ENCODE measurements at regions not wholly inside any gene's neighbourhood (a gene's known extent, or its start where the extent isn't known, plus 50 kb on each side); places are given as distances from the start of the nearest gene placed in this dataset.
A peak's percentile ranks its signal among the peaks of the same experiment; 100 is the strongest.
"Not testable (repeated sequence)": the region's sequence is repeated elsewhere in the genome, so short reads cannot be mapped to it uniquely, and the experiment has no call there.

DNA sequence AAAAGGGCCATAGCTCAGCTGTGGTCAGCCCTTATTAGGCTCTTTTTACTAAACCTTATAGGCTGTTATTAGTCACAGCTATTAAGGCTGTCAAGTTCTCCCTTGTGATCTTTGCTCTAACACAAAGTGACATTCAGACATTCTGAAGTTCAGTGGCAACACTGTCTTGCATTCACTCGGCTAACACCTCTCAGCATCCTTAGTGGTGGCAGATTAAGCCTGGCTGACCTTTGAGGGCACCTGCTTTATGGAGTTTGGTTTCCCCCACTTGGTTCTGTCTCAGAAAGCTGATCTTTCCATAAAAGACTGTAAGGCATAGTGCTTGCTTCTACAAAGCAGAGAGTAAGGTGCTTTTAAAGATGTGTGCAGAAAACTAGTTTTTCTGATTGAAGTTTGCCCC is 677.4 kb upstream of the TMEM132C start:
- no peak for DNase-seq

DNA sequence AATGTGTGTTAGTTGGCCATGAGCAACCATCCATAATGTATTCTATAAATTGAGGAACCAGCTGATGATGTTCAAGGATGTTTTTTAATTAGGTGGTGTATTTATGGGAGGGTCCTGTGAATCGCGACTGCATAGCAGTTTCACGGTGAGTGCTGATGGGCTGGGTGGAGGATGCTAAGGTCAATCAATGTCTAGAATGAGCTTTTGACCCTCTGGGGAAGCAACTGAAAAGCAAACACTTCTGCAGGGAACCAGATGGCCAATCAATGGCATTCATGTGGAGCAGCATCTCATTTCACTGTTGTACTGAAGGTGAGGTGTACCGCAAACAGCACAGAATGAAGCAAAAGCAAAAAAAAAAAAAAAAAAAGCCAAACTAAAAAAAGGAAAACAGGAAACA is 676.1 kb upstream of the TMEM132C start:
- no peak for DNase-seq

DNA sequence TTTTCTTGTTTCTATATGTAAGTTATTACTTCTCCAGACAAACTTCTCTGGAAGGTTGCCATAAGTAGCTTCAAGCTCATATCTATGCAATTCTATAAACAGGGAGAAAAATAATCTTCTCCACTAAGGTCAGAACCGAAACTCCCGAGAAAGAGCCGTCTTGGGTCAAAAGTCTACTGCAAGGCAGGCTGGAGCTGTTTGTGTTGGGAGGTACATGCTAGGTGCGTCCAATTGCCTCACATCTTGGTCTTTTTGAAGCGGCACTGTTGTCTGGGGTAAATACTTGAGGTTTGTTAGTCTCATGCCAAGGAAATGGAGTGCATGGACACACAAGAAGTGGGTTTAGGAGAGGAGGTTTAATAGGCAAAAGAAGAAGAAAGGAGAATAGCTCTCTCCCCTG is 674.7 kb upstream of the TMEM132C start:
- no peak for DNase-seq

DNA sequence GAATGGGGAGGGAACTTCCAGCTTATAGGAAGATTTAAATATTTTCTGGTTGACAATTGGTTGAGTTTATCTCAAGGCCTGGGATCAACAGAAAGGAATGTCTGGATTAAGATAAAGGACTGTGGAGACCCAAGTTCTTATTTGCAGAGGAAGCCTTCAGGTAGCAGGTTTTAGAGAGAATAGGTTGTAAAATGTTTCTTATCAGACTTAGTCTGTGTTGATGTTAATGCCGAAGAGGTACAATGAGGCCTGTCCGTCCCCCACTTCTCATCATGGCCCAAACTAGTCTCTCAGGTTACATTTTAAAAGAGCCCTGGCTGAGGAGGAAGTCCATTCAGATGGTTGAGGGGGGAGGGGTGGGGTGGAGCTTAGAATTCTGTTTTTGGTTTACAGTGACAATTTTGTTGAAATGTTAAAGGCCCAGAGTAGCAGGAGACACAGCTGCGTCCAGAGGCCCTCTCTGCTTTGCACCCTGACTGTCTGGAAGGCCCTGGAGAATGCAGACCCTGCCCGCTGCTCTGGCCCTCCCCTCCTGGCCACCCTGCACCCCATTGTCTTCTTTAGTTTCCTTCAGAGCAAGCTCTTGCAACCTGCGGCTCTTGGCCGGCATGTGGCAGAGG is 672.5 kb upstream of the TMEM132C start:
- no peak for DNase-seq

DNA sequence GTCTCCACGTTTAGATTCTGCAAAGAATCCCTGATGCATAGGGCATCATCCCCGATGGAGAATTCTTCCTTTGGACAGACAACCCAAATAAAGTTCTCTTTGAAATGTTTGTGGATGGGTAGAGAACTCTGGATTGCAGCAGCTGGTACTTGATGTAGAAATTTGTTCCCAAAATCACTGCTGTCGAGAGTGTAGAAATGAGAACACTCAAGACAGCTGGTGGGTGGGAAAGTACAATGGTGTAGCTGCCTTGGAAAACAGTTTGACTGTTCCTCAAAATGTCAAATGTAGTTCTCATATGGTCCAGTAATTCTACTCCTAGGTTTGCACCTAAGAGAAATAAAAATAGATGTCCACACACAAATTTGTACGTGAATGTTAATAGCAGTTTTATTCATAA is 671.5 kb upstream of the TMEM132C start:
- DNase-seq, result no peak

DNA sequence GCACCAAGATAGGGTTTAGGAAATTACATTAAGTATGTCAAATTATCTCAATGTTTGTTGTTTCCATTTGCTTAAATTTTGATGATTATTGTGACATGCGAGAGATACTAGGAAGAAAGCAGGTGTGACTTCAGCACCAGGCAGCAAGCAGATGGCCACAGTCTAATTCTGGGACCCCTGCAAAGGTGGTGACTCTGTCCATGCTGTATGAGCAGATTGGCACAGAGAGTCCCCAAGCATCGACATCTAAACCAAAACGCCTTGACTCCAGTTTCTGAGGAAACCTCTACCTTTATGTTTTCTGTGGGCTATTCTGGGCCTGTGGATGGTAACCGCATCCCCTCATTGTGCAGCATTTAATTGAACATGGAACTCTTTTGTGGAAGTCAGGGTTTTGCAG is 670.1 kb upstream of the TMEM132C start:
- no peak for DNase-seq

DNA sequence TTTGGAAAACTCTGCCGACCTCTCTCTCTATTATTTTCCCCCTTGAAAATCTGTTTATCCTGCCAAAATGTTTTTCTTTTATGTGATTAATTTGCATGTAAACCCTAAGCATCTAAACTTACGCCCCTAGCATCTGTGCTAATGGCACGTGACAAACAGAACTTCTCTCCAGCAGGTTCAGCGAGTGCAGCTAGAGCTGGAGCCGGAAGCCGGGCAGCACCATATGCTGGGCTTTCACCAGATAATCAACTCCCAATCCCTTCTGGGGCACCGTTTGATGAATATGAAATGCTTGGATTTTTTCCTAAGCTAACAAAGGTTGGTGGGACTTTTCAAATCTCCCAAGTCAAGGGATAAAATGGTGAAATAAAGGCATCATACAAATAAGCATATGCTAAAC is 667.5 kb upstream of the TMEM132C start:
- no peak for DNase-seq

DNA sequence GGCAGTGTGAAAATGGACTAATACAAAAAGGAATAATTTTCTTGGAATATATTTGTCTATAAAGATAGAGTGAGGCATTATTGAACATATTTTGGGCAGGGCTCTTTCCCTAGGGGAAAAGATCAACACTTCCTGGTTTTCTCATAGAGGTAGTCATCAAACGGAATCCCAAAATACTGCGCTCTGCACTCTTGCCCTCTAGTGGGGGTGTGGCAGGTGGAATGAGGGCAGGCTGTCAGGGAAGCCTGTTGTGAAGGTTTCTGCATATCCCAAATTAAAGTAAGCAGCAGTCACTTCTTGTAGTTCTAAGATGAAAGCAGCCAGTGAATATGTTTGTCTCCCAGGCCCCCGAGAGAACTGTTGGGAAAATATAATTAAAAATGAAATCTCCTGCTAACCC is 666.8 kb upstream of the TMEM132C start:
- no peak for DNase-seq

DNA sequence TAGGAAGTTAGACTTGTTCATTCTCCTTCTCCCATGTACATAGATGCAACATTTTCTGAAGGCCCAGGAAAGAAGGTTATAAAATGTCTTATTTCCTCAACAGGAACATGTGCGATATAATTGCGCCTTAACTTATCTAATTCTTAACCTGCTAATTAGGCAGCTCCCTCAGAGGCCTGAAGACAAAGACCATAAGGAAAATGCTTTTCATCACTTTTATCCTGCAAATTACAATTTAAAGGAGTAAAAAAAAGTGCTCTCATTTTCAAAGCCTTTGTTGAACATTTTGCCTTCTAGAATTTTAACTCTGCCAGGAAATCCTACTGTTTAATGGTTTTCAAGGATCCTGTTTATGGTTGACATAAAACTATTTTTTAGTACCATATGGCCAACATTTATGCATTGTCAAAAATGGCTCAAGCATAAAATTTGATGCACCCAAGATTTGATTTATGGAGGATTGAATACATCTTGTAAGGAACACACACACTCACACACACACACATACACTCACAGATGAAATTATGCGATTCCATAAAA is 660.4 kb upstream of the TMEM132C start:
- DNase-seq, result no peak

DNA sequence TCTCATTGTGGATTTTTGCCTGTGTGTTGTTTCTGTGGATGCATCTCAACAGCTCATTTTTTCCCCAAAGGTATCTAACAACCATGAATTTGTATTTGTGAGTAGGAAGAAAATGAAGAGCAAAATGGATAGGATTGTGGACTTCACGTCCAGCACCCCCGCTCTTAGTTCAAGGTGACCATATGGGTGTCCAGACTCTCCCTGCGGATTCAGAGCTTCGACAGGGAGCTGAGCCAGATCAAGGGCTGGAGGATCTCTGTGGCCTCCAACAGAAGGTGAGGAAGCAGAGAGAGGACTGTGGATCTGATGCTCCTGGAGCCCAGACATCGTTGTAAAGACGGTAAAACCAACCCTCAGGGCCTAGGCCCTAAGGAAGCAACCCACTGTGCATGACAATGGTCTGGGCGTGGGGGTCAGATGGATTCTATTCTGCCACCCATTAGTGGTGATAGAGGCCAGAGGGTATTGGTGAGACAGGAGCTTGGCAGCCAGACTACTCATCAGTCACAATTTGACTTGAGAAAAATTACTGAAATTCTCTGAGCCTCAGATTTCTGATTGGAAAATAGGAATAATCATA is 659.7 kb upstream of the TMEM132C start:
- no peak for DNase-seq

DNA sequence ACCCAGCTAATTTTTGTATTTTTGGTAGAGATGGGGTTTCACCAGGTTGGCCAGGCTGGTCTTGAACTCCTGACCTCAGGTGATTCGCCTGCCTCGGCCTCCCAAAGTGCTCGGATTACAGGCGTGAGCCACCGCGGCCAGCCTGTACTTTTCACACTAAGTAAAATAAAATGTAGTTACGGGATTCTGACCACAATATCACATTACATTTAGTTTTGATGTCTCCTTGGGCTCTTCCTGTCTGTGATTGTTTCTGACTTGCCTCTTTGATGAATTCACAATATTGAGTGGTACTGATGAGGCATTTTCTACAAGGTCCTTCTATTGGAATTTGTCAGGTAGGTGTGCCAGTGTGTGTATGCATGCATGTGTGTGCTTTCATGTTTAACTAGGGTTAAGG is 658.6 kb upstream of the TMEM132C start:
- DNase-seq, result not testable (repeated sequence)

DNA sequence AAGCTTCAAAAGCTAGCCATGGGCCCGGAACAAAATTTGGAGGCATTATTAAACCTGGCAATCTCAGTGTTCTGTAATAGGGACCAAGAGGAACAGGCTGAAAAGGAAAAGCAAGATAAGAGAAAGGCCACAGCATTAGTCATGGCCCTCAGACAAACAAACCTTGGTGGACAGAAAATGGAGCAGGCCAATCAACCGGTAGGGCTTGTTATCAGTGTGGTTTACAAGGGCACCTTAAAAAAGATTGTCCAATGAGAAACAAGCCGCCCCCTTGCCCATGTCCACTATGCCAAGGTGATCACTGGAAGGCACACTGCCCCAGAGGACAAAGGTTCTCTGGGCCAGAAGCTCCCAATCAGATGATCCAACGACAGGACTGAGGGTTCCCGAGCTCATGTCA is 653.9 kb upstream of the TMEM132C start:
- DNase-seq, result no peak

DNA sequence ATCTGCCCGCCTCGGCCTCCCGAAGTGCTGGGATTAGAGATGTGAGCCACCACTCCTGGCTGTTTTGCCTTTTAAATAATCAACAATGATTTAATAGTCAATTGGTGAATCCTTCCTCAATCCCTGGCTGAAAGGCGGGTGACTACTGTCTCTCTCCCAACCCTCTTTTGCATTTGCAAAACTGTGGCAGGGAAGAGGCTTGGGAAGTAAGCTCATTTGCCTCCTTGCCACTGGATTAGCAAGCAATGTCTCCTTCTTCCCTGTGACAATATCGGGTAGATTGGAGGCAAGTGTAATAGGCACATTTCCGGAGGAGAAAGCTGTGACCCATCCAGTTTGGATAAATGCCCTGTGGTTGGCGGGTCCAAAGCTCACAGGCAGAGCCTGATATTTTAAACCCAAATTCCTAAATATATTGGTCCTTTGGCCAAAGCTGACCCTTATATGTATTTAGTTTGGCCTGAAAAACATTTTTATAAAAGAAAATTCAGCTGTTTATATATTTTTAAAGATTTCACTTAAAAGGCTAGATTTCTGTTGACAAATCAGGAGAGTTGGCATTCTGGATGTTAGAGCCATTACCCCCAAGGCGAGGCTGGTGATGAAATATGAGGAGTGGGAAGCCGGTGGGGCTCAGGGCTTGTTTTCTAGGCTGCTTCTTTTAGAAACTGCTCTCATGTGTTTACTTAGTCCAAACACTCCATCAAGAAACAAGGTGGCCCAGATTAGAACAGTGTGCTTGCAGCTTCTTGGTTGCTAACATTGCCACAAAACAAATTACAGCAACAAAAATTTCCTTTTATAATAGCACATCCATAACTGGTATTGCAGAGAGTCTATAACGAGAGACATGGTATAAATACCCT is 646.9 kb upstream of the TMEM132C start:
- no peak for DNase-seq

DNA sequence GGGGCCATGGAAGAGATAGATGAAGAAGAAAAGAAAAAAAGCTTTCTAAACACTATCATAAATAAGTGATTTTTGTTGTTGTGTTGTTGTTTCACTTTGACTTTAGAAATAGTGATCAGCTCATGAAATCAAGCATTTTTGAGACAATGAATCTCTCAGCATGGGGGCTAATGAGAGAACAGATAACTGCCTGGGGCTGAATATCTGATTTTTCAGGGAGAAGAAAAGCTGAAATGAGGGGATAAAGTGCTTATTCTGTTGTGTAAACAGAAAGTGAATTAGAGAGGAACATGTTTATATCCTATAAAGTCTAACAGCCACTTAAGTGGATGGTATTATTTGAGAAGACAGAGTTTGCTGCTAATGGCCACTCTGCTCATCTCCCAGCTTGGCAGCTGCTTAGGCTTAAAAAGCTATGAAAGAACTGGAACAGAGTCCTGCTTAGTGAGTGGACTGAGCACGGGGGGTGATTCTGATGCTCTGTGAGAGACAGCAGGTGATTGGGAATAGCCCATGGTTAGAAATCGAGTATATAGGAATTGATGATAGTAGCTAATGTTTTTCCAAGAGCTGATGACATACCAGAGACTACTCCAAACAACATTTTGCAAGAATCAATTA is 646.1 kb upstream of the TMEM132C start:
- DNase-seq, result peak; percentile 7

DNA sequence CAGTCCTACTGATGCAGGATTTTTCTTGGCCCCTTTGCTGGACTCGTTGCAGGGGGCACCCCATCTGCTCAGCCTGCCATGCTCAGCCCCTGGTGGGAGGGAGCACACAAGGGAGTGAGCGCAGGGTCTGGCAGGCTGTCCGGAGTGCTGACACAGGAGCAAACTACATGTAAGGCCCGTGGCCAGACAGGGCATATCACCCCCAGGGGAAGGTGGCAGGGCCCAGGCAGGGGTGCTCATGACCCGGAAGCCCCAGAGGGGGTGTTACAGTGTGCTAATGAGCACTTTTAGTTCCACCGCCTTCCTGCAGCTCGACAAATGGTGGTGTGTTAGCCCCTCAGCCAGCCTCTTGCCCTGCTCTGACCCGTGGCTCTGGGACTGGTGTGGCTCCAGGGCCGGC is 645.6 kb upstream of the TMEM132C start:
- DNase-seq, result no peak

DNA sequence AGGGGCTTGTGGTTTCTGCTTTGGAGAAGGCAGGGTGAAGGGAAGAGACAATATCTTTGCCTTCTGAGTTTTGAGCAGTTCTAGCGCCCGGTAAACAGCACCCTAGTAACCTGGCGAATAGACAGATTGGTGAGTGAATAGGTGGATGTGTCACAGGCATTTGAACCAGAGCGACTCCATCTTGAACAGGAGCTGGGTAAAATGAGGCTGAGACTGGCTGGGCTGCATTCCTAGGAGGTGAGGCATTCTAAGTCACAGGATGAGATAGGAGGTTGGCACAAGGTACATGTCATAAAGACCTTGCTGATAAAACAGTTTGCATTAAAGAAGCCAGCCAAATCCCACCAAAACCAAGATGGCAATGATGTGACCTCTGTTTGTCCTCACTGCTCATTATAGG is 643.6 kb upstream of the TMEM132C start:
- DNase-seq, result no peak

DNA sequence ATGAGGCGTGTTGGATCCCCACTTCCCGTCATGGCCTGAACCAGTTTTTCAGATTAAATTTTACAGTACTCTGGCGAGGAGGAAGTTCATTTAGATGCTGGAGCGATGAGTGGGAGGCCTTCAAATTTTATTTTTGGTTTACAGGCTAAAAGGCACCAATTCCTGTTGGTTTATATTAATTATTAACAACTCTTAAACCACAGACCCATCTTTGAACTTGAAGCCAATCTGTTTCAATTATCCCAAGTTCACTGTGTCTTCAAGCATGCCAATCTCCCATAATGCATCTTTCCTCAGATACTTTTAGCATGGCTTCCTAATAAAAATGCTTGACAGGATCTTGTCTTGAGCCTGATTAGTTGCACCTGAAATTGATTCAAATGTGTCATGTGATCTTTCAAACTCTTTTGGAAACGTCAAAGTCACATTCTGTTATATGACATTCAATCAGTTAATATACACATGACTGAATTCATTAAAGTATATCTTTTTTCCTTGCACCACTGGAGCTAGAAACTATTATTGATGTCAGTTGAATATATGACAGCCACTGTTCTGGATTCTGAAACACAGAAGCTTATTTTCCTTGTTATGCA is 641.7 kb upstream of the TMEM132C start:
- DNase-seq, result no peak

DNA sequence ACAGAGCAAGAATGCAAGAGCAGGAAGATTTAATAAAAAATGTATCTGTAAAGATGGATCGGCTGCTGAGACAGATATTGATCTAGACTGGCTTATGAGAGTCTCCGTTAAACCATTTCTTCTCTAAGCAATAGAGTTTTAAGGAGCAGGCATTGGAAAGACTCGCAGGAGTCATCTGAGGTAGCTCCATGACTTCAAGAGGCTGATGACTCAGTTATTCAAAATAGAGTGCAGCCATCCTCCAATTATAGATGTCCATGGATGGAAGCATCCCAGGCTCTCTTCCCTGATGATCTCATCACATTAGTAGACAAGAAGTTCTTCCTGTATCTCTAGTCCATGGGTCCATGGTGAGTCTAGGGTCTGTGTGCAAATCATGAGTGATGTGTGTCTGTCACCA is 638.3 kb upstream of the TMEM132C start:
- DNase-seq, result no peak

DNA sequence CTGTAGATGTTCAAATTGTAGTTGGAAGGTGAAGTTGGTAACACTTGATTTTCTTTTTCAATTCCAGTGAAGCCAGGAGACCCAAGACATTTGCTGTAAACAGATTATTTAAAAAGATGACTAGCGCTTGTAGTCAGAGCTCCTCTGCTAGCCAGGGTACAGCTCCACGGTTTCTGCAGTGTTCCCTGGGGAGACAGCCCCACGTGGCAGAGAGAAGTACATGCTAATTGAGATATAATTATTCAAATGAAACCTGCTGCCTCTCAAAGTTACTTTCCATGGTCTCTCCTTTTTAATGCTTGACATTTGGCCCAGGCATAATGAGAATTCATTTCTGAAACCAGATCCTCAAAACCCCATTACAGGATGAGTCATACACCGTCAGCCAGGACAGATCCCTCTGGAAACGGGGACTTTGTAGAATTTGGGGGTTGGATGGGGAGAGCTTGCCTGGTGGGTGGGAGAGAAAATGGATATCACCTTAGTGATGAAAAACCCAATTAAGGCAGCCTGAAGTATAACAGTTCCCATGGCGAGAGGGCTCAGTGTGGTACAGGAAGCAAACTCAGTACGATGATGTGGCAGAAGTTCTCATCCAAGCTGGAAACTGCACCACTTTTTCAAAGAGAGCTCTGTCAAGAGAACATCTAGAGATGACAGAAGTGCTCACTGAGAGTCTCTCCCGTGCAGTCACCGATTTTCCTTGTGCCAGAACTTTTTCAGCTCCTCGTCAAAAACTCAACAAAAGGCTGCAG is 637.7 kb upstream of the TMEM132C start:
- DNase-seq, result no peak

DNA sequence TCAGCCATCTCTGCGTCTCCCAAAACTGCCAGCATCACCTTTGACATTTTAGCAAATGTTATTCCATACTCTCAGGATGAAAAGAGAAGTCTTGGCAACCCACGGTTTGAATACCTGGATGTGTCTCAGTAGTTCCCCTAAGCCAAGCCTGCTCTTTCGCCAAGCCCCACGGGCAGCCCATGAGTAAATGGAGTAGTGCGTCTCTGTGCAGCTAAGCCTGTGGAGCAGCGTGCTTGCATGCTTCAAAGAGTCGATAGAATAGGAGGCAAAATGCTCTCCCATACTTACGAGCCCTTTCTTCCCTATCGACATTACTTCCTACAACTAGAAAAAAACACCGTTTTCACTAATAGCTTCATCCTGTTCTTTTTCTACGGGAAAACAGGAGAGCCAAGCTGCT is 634.5 kb upstream of the TMEM132C start:
- no peak for DNase-seq

DNA sequence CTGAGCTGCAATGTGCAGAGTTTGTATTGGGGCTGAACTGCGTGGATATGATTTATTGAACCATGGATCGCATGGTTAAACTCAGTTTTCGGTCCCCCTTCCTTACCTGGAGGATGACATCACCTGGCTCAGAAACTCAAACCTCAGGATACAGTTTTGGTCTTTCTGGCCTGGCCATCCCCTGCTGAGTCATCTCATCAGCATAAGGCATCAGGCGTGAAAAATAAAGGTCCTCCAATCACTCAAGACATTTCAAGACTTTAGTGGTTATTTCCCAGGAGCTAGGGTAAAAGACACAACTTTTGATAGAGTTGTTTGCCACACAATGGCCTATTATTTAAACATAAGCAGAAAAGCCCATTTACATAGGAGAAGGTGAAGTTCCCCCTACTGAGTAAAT is 631.1 kb upstream of the TMEM132C start:
- no peak for DNase-seq

DNA sequence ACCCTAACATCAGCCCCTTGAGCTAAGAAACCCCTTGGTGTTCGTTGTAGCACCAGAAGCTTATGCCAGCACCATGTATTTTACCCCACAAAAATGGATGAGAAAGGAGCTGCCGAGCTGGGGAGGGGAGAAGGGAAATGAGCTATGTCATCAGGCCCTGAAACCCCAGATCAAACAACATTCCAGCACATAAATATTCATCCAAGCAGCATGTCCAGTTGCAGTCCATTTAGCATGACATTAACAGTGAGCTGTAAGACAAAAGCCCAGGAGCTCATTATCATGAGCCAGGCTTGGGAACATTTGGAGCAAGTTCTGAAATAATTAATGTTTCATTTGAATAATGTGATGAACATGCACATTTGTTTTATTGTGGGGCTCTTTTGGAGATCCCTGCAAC is 630.1 kb upstream of the TMEM132C start:
- no peak for DNase-seq

Measured in COR-L47 (cell line).